Cerebellar cortex (tissue), 1 donor: ENCODE measurements at regions not wholly inside any gene's neighbourhood (a gene's known extent, or its start where the extent isn't known, plus 50 kb on each side); places are given as distances from the start of the nearest gene placed in this dataset.
"Not testable (repeated sequence)": the region's sequence is repeated elsewhere in the genome, so short reads cannot be mapped to it uniquely, and the experiment has no call there.

ENCODE experiments used
- DNase-seq: peaks from one replicate; pipeline ENCODE4 v3.0.0-alpha.2; 2015; ENCODE audit warnings: low spot score

GRCh38 chr4:147102596-147102995 is 156.9 kb upstream of the TTC29 start:
- no peak for DNase-seq

GRCh38 chr4:147103403-147103946 is 157.8 kb upstream of the TTC29 start:
- no peak for DNase-seq

- no peak for DNase-seq
Measured at GRCh38 chr4:147104768-147105167, 159.1 kb upstream of the TTC29 start.

GRCh38 chr4:147108409-147108808 is 162.7 kb upstream of the TTC29 start:
- no peak for DNase-seq

- DNase-seq, result no peak
Measured at GRCh38 chr4:147109800-147110199, 164.1 kb upstream of the TTC29 start.

- no peak for DNase-seq
Measured at GRCh38 chr4:147110473-147111367, 165.1 kb upstream of the TTC29 start.

GRCh38 chr4:147112196-147112595 is 166.5 kb upstream of the TTC29 start:
- DNase-seq, result not testable (repeated sequence)

- DNase-seq, result no peak
Measured at GRCh38 chr4:147117431-147117830, 171.8 kb upstream of the TTC29 start.

- DNase-seq, result no peak
Measured at GRCh38 chr4:147118528-147118927, 172.9 kb upstream of the TTC29 start.

GRCh38 chr4:147122685-147123084 is 177.0 kb upstream of the TTC29 start:
- DNase-seq, result no peak

GRCh38 chr4:147123146-147123545 is 177.5 kb upstream of the TTC29 start:
- no peak for DNase-seq

- no peak for DNase-seq
Measured at GRCh38 chr4:147128787-147129186, 183.1 kb upstream of the TTC29 start.

GRCh38 chr4:147129687-147130086 is 184.0 kb upstream of the TTC29 start:
- no peak for DNase-seq

- DNase-seq, result no peak
Measured at GRCh38 chr4:147134536-147135210, 189.0 kb upstream of the TTC29 start.

- no peak for DNase-seq
Measured at GRCh38 chr4:147136310-147136709, 190.6 kb upstream of the TTC29 start.

- no peak for DNase-seq
Measured at GRCh38 chr4:147136751-147137150, 191.1 kb upstream of the TTC29 start.

- DNase-seq, result no peak
Measured at GRCh38 chr4:147137280-147137679, 191.6 kb upstream of the TTC29 start.

GRCh38 chr4:147138171-147138570 is 192.5 kb upstream of the TTC29 start:
- no peak for DNase-seq

GRCh38 chr4:147139455-147140198 is 194.0 kb upstream of the TTC29 start:
- DNase-seq, result no peak

GRCh38 chr4:147151763-147152162 is 206.1 kb upstream of the TTC29 start:
- DNase-seq, result no peak

GRCh38 chr4:147157860-147158701 is 212.4 kb upstream of the TTC29 start:
- no peak for DNase-seq
